LoVo (cell line): ENCODE measurements at regions not wholly inside any gene's neighbourhood (a gene's known extent, or its start where the extent isn't known, plus 50 kb on each side); places are given as distances from the start of the nearest gene placed in this dataset.
A peak's percentile ranks its signal among the peaks of the same experiment; 100 is the strongest.
"Not testable (repeated sequence)": the region's sequence is repeated elsewhere in the genome, so short reads cannot be mapped to it uniquely, and the experiment has no call there.

Source experiments
- DNase-seq: peaks from one replicate; pipeline ENCODE4 v3.0.0-alpha.2; 2016; ENCODE audit warnings: low spot score

GRCh38 chr22:22783575-22783974 is 104.0 kb upstream of the IGLL5 start:
- no peak for DNase-seq

GRCh38 chr22:22784249-22785039 is 103.2 kb upstream of the IGLL5 start:
- DNase-seq = no peak

GRCh38 chr22:22785316-22786065 is 102.1 kb upstream of the IGLL5 start:
- DNase-seq = no peak

- DNase-seq = no peak
These were observed 101.1 kb upstream of the IGLL5 start for GRCh38 chr22:22786301-22787115.

GRCh38 chr22:22787151-22787550 is 100.5 kb upstream of the IGLL5 start:
- DNase-seq = no peak

- DNase-seq = peak; percentile 24
These were observed 99.7 kb upstream of the IGLL5 start for GRCh38 chr22:22787786-22788459.

GRCh38 chr22:22788460-22789037 is 99.1 kb upstream of the IGLL5 start:
- no peak for DNase-seq

- no peak for DNase-seq
These were observed 98.2 kb upstream of the IGLL5 start for GRCh38 chr22:22789233-22789921.

- no peak for DNase-seq
These were observed 97.4 kb upstream of the IGLL5 start for GRCh38 chr22:22789922-22790845.

- no peak for DNase-seq
These were observed 96.0 kb upstream of the IGLL5 start for GRCh38 chr22:22791438-22792181.

- DNase-seq = not testable (repeated sequence)
These were observed 95.3 kb upstream of the IGLL5 start for GRCh38 chr22:22792205-22792786.

GRCh38 chr22:22795639-22796038 is 92.0 kb upstream of the IGLL5 start:
- DNase-seq = not testable (repeated sequence)

- DNase-seq = no peak
These were observed 90.9 kb upstream of the IGLL5 start for GRCh38 chr22:22796724-22797123.

- DNase-seq = no peak
These were observed 89.4 kb upstream of the IGLL5 start for GRCh38 chr22:22798232-22798616.

- DNase-seq = no peak
These were observed 88.9 kb upstream of the IGLL5 start for GRCh38 chr22:22798716-22799115.

GRCh38 chr22:22799561-22799960 is 88.1 kb upstream of the IGLL5 start:
- no peak for DNase-seq

GRCh38 chr22:22800716-22801115 is 86.9 kb upstream of the IGLL5 start:
- no peak for DNase-seq

- no peak for DNase-seq
These were observed 85.2 kb upstream of the IGLL5 start for GRCh38 chr22:22802339-22802970.
